Mesenchymal stem cell (in vitro differentiated cells and primary cell): ENCODE measurements at regions not wholly inside any gene's neighbourhood (a gene's known extent, or its start where the extent isn't known, plus 50 kb on each side); places are given as distances from the start of the nearest gene placed in this dataset.

Source experiments
- DNase-seq: peaks from one replicate; pipeline ENCODE4 v3.0.0-alpha.2; 2013
- H2AFZ ChIP-seq: one replicate; pipeline ENCODE4 v1.6.1; 2013; ENCODE audit warnings: low read depth, mild to moderate bottlenecking, control low read depth, inconsistent platforms, low read length, moderate library complexity
- H2AK5ac ChIP-seq: 2 replicates; pipeline ENCODE4 v1.6.1; 2013; ENCODE audit warnings: low read length, moderate library complexity, mild to moderate bottlenecking, inconsistent platforms; ENCODE audit not compliant: severe bottlenecking
- H2BK120ac ChIP-seq: one replicate; pipeline ENCODE4 v1.6.1; 2013; ENCODE audit warnings: low read depth, mild to moderate bottlenecking, inconsistent platforms, low read length, moderate library complexity
- H2BK12ac ChIP-seq, 2 experiments: one replicate each; pipeline ENCODE4 v1.6.1; 2013; ENCODE audit warnings: inconsistent platforms in 2 of 2, low read length in 2 of 2, mild to moderate bottlenecking in 2 of 2, moderate library complexity in 2 of 2, control low read depth in 1 of 2
- H2BK15ac ChIP-seq: one replicate; pipeline ENCODE4 v1.6.1; 2013; ENCODE audit warnings: mild to moderate bottlenecking, low read depth, inconsistent platforms; ENCODE audit not compliant: poor library complexity, severe bottlenecking
- H2BK5ac ChIP-seq: 2 replicates; pipeline ENCODE4 v1.6.1; 2013; ENCODE audit warnings: low read depth, mild to moderate bottlenecking, low read length, control low read depth, inconsistent platforms; ENCODE audit not compliant: poor library complexity, severe bottlenecking
- H3K14ac ChIP-seq, 2 experiments: one replicate each; pipeline ENCODE4 v1.6.1; 2013; ENCODE audit warnings: inconsistent platforms in 2 of 2, low read length in 2 of 2, control low read depth in 1 of 2, mild to moderate bottlenecking in 1 of 2, moderate library complexity in 1 of 2
- H3K18ac ChIP-seq, 2 experiments: one replicate each; pipeline ENCODE4 v1.6.1; 2013; ENCODE audit warnings: inconsistent platforms in 2 of 2, low read length in 2 of 2, control low read depth in 1 of 2, low read depth in 1 of 2, mild to moderate bottlenecking in 1 of 2
- H3K23ac ChIP-seq, 2 experiments: one replicate each; pipeline ENCODE4 v1.6.1; 2013; ENCODE audit warnings: inconsistent platforms in 2 of 2, low read length in 2 of 2, mild to moderate bottlenecking in 2 of 2, moderate library complexity in 2 of 2, control low read depth in 1 of 2
- H3K27ac ChIP-seq: 2 replicates; pipeline ENCODE4 v1.5.1; 2013; ENCODE audit warnings: mild to moderate bottlenecking, moderate library complexity, low read length, control low read depth, inconsistent platforms; ENCODE audit not compliant: poor library complexity, severe bottlenecking
- H3K27me3 ChIP-seq, 2 experiments: 2 replicates each; pipeline versions ENCODE4 v1.6.1 to v1.7.0; 2013; ENCODE audit warnings: low read length in 2 of 2, mild to moderate bottlenecking in 2 of 2, moderate library complexity in 2 of 2, control low read depth in 1 of 2, inconsistent platforms in 1 of 2; ENCODE audit not compliant: control insufficient read depth in 1 of 2, insufficient read depth in 1 of 2
- H3K36me3 ChIP-seq, 2 experiments: 2 replicates each; pipeline versions ENCODE4 v1.6.1 to v1.7.0; 2013; ENCODE audit warnings: low read length in 2 of 2, control low read depth in 1 of 2, inconsistent platforms in 1 of 2, low read depth in 1 of 2, mild to moderate bottlenecking in 1 of 2; ENCODE audit not compliant: insufficient read depth in 2 of 2, control insufficient read depth in 1 of 2
- H3K4ac ChIP-seq, 2 experiments: one replicate each; pipeline ENCODE4 v1.6.1; 2013; ENCODE audit warnings: inconsistent platforms in 2 of 2, low read length in 2 of 2, mild to moderate bottlenecking in 2 of 2, moderate library complexity in 2 of 2, control low read depth in 1 of 2, low read depth in 1 of 2
- H3K4me1 ChIP-seq: 2 replicates; pipeline ENCODE4 v1.6.1; 2013; ENCODE audit warnings: low read depth, low read length, control low read depth; ENCODE audit not compliant: control insufficient read depth, insufficient read depth
- H3K4me2 ChIP-seq: 2 replicates; pipeline ENCODE4 v1.6.1; 2013; ENCODE audit warnings: low read length, mild to moderate bottlenecking, inconsistent platforms; ENCODE audit not compliant: poor library complexity, severe bottlenecking
- H3K4me3 ChIP-seq, 2 experiments: 2 replicates each; pipeline versions ENCODE4 v1.5.1 to v1.7.0; 2013; ENCODE audit warnings: low read length in 2 of 2, mild to moderate bottlenecking in 2 of 2, control low read depth in 1 of 2, low read depth in 1 of 2; ENCODE audit not compliant: insufficient read depth in 1 of 2
- H3K79me1 ChIP-seq: replicated peaks from 2 replicates; pipeline ENCODE4 v1.6.1; 2013; ENCODE audit warnings: mild to moderate bottlenecking, control low read depth, low read length, inconsistent platforms; ENCODE audit not compliant: poor library complexity, severe bottlenecking
- H3K9ac ChIP-seq: 2 replicates; pipeline ENCODE4 v1.7.0; 2013; ENCODE audit warnings: mild to moderate bottlenecking, low read length, moderate library complexity
- H3K9me3 ChIP-seq: 2 replicates; pipeline ENCODE4 v1.7.0; 2013; ENCODE audit warnings: mild to moderate bottlenecking, low read length; ENCODE audit not compliant: control insufficient read depth
- H4K8ac ChIP-seq: one replicate; pipeline ENCODE4 v1.6.1; 2013; ENCODE audit warnings: inconsistent platforms, mild to moderate bottlenecking, low read length, moderate library complexity
- H4K91ac ChIP-seq: one replicate; pipeline ENCODE4 v1.6.1; 2013; ENCODE audit warnings: mild to moderate bottlenecking, low read length, inconsistent platforms
- WGBS: methylation state at CpG from one replicate; pipeline ENCODE4 v1.1.7; 2013; ENCODE audit warnings: mixed read lengths; 5-methylcytosine and 5-hydroxymethylcytosine counted together

DNA sequence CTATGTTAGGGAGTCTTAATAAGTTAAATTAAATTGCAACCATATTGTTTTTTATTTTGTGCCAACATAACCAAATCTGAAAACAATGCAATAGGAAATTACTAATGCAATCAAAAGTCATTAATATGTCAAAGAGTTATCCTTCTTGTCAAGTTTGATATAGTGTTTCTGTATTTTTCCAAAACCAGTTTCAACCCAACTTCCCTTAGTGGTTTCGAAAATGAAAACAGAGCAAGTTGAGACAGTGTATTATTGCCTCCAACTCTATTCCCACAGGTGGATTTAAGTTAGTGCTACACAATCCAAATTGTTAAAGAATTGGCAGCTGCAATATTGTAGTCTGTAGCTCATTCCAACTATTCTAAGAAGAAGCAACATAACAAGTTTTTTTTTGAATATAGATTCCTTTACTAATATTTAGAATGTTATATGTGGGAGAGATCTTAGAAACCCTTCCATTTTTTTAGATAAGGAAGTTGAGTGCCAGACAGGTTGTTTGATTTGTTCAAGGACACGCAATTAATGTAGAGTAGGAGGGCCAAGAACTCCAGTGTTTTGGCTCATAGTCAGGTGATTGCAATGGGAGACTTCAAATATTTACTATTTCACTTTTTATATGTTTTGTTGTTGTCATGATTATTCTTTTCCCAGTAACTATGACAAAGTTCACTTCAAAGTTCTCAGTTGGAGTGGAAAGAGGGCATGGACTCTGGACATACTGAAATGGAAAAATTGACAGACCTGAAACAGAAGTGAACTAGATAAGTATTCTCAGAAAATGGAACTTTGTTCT is 282.4 kb upstream of the HSF2 start:
- 94% methylated on average over 2 of the region's 2 CpGs for whole genome bisulfite sequencing
- Histone ChIP-seq H3K9me3 (no peaks in the 10 kb centered on the region), H4K8ac (no peak overlapping the region), H2BK5ac (no peak overlapping the region), H4K91ac (no peak overlapping the region), H2AK5ac (no peak overlapping the region), H2BK120ac (no peak overlapping the region), H3K18ac (no peak overlapping the region), H2AFZ (no peak overlapping the region), H2BK15ac (no peak overlapping the region), H3K27ac (no peak overlapping the region), H2BK12ac (no peak overlapping the region), H3K23ac (no peak overlapping the region), H3K27me3 (no peaks in the 10 kb centered on the region), H3K14ac (no peak overlapping the region), H3K4me3 (no peak overlapping the region), H3K4me2 (no peak overlapping the region), H3K36me3 (no peaks in the 10 kb centered on the region), H3K79me1 (no peaks in the 10 kb centered on the region), H3K9ac (no peak overlapping the region), H3K4ac (no peak overlapping the region), H3K4me1 (no peaks in the 10 kb centered on the region)
- no peak for DNase-seq

GRCh38 chr6:122118945-122119506 is 280.4 kb upstream of the HSF2 start:
- no peaks in the 10 kb centered on the region for H3K36me3 ChIP-seq
- no peak overlapping the region for H3K23ac ChIP-seq
- H3K4me3 ChIP-seq, result no peak overlapping the region
- no peak overlapping the region for H3K4ac ChIP-seq
- no peak overlapping the region for H2BK12ac ChIP-seq
- H3K9me3 ChIP-seq, result no peaks in the 10 kb centered on the region
- no peak overlapping the region for H3K27ac ChIP-seq
- no peak overlapping the region for H3K9ac ChIP-seq
- no peak overlapping the region for H2AK5ac ChIP-seq
- H2AFZ ChIP-seq, result no peak overlapping the region
- no peak overlapping the region for H2BK120ac ChIP-seq
- H3K4me1 ChIP-seq, result no peaks in the 10 kb centered on the region
- H3K4me2 ChIP-seq, result no peak overlapping the region
- H3K27me3 ChIP-seq, result no peaks in the 10 kb centered on the region
- WGBS, result no CpG with 5 or more reads among the region's 1 CpG
- no peak overlapping the region for H4K91ac ChIP-seq
- no peak overlapping the region for H4K8ac ChIP-seq
- H3K18ac ChIP-seq, result no peak overlapping the region
- no peak overlapping the region for H3K14ac ChIP-seq
- DNase-seq, result no peak
- H3K79me1 ChIP-seq, result no peaks in the 10 kb centered on the region
- no peak overlapping the region for H2BK5ac ChIP-seq
- H2BK15ac ChIP-seq, result no peak overlapping the region

- Histone ChIP-seq H3K4me1 (no peaks in the 10 kb centered on the region), H3K27ac (no peak overlapping the region), H2AFZ (no peak overlapping the region), H2BK120ac (no peak overlapping the region), H3K27me3 (no peaks in the 10 kb centered on the region), H3K36me3 (no peaks in the 10 kb centered on the region), H3K14ac (no peak overlapping the region), H3K79me1 (no peaks in the 10 kb centered on the region), H4K91ac (no peak overlapping the region), H2AK5ac (no peak overlapping the region), H3K9ac (no peak overlapping the region), H3K23ac (no peak overlapping the region), H2BK15ac (no peak overlapping the region), H3K18ac (no peak overlapping the region), H3K4me3 (no peak overlapping the region), H4K8ac (no peak overlapping the region), H3K4ac (no peak overlapping the region), H2BK12ac (no peak overlapping the region), H3K4me2 (no peak overlapping the region), H2BK5ac (no peak overlapping the region), H3K9me3 (no peaks in the 10 kb centered on the region)
- no CpG with 5 or more reads among the region's 1 CpG for WGBS
- DNase-seq, result no peak
These were observed 277.2 kb upstream of the HSF2 start for GRCh38 chr6:122122202-122122601.

DNA sequence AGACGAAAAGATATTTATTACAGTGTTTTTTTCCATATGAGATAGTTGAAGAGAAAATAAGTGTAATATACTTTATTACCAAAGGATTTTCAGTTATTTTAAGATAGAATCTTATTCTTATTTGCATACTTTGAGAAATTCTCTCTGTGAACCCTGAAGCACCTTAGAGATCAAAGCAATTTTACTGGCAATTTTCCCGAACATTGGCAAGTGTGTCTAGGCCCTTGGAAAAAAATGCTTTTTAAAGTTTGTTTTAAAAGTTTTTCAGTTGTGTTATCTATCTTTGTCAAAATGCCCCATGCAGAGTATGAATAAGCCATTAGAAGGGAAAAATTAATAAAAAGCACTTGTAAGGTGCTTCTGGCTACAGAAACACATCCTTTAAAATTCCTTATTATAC is 276.8 kb upstream of the HSF2 start:
- Histone ChIP-seq H2AFZ (no peak overlapping the region), H3K4me1 (no peaks in the 10 kb centered on the region), H3K18ac (no peak overlapping the region), H3K27me3 (no peaks in the 10 kb centered on the region), H3K9ac (no peak overlapping the region), H4K91ac (no peak overlapping the region), H3K23ac (no peak overlapping the region), H3K4me2 (no peak overlapping the region), H4K8ac (no peak overlapping the region), H3K9me3 (no peaks in the 10 kb centered on the region), H3K27ac (no peak overlapping the region), H2AK5ac (no peak overlapping the region), H3K79me1 (no peaks in the 10 kb centered on the region), H2BK15ac (no peak overlapping the region), H2BK120ac (no peak overlapping the region), H3K14ac (no peak overlapping the region), H2BK5ac (no peak overlapping the region), H3K36me3 (no peaks in the 10 kb centered on the region), H2BK12ac (no peak overlapping the region), H3K4ac (no peak overlapping the region), H3K4me3 (no peak overlapping the region)
- WGBS, result 96% methylated on average over 2 of the region's 2 CpGs
- DNase-seq, result no peak
